ENCODE measurements at regions not wholly inside any gene's neighbourhood (a gene's known extent, or its start where the extent isn't known, plus 50 kb on each side); places are given as distances from the start of the nearest gene placed in this dataset.

DNA sequence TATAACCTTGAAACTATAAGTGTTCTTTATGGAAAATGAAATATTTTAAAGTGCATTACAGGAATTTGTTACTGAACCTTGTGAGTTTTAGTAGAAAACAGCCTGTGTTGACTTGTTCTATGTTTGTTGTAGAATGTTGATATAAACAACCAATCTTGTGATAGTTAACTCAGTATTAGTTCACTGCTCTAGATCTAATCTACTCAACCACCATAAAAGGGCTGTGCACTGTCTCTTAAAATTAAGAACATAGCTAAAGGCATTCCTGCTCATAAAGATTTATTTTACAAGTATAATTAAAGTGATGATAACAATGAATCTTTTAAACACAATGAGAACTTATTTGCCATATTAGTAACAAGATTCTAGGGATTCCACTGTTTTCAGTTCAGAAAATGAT is 110.5 kb upstream of the KLF7 start:
- TF ChIP-seq, protein P1, sequence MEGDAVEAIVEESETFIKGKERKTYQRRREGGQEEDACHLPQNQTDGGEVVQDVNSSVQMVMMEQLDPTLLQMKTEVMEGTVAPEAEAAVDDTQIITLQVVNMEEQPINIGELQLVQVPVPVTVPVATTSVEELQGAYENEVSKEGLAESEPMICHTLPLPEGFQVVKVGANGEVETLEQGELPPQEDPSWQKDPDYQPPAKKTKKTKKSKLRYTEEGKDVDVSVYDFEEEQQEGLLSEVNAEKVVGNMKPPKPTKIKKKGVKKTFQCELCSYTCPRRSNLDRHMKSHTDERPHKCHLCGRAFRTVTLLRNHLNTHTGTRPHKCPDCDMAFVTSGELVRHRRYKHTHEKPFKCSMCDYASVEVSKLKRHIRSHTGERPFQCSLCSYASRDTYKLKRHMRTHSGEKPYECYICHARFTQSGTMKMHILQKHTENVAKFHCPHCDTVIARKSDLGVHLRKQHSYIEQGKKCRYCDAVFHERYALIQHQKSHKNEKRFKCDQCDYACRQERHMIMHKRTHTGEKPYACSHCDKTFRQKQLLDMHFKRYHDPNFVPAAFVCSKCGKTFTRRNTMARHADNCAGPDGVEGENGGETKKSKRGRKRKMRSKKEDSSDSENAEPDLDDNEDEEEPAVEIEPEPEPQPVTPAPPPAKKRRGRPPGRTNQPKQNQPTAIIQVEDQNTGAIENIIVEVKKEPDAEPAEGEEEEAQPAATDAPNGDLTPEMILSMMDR (IDR thresholded peaks at IDR 0.05; ENCODE audit: extremely low read depth, insufficient read depth, missing control alignments) = no peak
- no peak for DNase-seq (ENCODE audit: low spot score)
- in situ Hi-C loops (cut with MboI; ENCODE audit: low pct_unique_long_range_greater_than_20kb, low sequenced_read_pairs, unreplicated experiment) = no loop called here

- in situ Hi-C loops (cut with MboI; ENCODE audit: low pct_unique_long_range_greater_than_20kb, low sequenced_read_pairs, unreplicated experiment) = no loop called here
- TF ChIP-seq, protein P1 (IDR thresholded peaks at IDR 0.05; ENCODE audit: extremely low read depth, insufficient read depth, missing control alignments) = no peak
- no peak for DNase-seq (ENCODE audit: low spot score)
These were observed 111.1 kb upstream of the KLF7 start for GRCh38 chr2:207276858-207277257.

DNA sequence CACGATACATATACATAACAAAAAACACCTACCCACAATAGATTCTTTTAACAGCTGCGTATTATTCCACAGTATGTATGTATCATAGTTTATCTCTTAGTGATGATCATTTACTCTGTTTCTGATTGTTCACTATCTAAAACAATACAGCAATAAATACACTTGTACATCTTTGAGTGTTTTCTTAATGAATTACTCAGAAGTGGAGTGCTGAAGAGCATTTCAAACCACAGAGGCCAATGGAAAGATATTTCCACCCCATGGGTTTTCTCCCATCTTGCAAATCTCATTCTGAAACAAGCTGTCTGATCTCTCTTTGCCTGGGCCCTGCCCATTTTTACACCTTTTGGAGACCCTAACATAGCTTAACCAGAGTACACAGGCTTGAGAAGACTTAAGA is 113.8 kb upstream of the KLF7 start:
- TF ChIP-seq, protein P1 (IDR thresholded peaks at IDR 0.05; ENCODE audit: extremely low read depth, insufficient read depth, missing control alignments) = no peak
- no peak for DNase-seq (ENCODE audit: low spot score)
- in situ Hi-C loops (cut with MboI; ENCODE audit: low pct_unique_long_range_greater_than_20kb, low sequenced_read_pairs, unreplicated experiment) = no loop called here

DNA sequence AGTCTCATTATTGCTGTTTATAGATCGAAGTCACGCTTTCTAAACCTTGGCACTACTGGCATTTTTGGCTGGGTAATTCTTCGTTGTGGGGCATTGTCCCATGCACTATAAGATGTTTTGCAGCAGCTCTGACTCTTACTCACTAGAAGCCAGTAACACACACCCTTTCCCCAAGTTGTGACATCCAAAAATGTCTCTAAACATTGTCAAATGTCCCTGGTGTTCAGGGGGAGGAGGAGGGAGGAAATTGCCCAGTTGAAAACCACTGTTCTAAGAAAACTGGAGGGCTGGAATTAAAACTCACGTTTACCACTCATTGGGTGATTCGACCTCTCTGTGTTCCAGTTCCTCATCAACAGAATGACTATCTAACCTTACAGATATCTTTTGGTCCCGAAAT is 115.7 kb upstream of the KLF7 start:
- TF ChIP-seq, protein P1 (IDR thresholded peaks at IDR 0.05; ENCODE audit: extremely low read depth, insufficient read depth, missing control alignments) = no peak
- no peak for DNase-seq (ENCODE audit: low spot score)
- in situ Hi-C loops (cut with MboI; ENCODE audit: low pct_unique_long_range_greater_than_20kb, low sequenced_read_pairs, unreplicated experiment) = no loop called here

DNA sequence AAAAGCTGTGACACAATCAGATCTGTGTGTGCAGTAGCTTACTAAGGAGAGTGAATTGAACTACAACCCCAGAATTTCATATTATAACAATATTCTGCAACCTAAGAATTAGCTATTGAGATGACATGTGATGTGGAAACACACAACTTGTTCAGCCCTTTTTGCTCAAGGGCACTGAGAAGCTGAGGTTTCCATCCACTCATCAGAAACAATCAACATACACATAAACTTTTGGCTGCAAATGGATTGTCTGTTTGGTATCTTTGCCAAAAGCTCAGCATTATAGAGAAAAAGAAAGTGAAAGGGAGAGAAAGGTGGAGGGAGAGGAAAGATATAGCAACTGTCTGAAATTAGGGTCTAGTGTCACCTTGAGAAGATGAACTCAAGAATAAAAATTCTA is 117.2 kb upstream of the KLF7 start:
- DNase-seq (ENCODE audit: low spot score) = no peak
- TF ChIP-seq, protein P1 (IDR thresholded peaks at IDR 0.05; ENCODE audit: extremely low read depth, insufficient read depth, missing control alignments) = no peak
- in situ Hi-C loops (cut with MboI; ENCODE audit: low pct_unique_long_range_greater_than_20kb, low sequenced_read_pairs, unreplicated experiment) = no loop called here

- DNase-seq (ENCODE audit: low spot score) = no peak
- TF ChIP-seq, protein P1 (IDR thresholded peaks at IDR 0.05; ENCODE audit: extremely low read depth, insufficient read depth, missing control alignments) = no peak
These were observed 117.6 kb upstream of the KLF7 start for GRCh38 chr2:207283356-207283755.

More at GRCh38 chr2:207283356-207283755, 117.6 kb upstream of the KLF7 start:
- in situ Hi-C loops (cut with MboI; ENCODE audit: low pct_unique_long_range_greater_than_20kb, low sequenced_read_pairs, unreplicated experiment) = no loop called here
